DMS79 (cell line): ENCODE measurements at regions not wholly inside any gene's neighbourhood (a gene's known extent, or its start where the extent isn't known, plus 50 kb on each side); places are given as distances from the start of the nearest gene placed in this dataset.

Experiments used
- DNase-seq: peaks from one replicate; lab custom pipeline; 2025; lab: John Stamatoyannopoulos, UW

GRCh38 chr20:6831461-6831860 is 64.0 kb downstream of the BMP2 start:
- no peak for DNase-seq

GRCh38 chr20:6832811-6833210 is 65.3 kb downstream of the BMP2 start:
- DNase-seq: no peak

GRCh38 chr20:6835609-6836008 is 68.1 kb downstream of the BMP2 start:
- no peak for DNase-seq

- DNase-seq: no peak
These were observed 69.4 kb downstream of the BMP2 start for GRCh38 chr20:6836821-6837374.

GRCh38 chr20:6837730-6838129 is 70.2 kb downstream of the BMP2 start:
- DNase-seq: no peak

- DNase-seq: peak; percentile 70
These were observed 70.8 kb downstream of the BMP2 start for GRCh38 chr20:6838181-6838826.

GRCh38 chr20:6841128-6841527 is 73.6 kb downstream of the BMP2 start:
- DNase-seq: no peak

- DNase-seq: no peak
These were observed 77.7 kb downstream of the BMP2 start for GRCh38 chr20:6845141-6845540.

- DNase-seq: peak; percentile 6
These were observed 80.6 kb downstream of the BMP2 start for GRCh38 chr20:6848041-6848440.

GRCh38 chr20:6848992-6849391 is 81.5 kb downstream of the BMP2 start:
- DNase-seq: no peak

- no peak for DNase-seq
These were observed 83.7 kb downstream of the BMP2 start for GRCh38 chr20:6851136-6851535.

- DNase-seq: no peak
These were observed 85.0 kb downstream of the BMP2 start for GRCh38 chr20:6852478-6852877.

GRCh38 chr20:6855104-6855503 is 87.6 kb downstream of the BMP2 start:
- no peak for DNase-seq

- DNase-seq: no peak
These were observed 88.3 kb downstream of the BMP2 start for GRCh38 chr20:6855796-6856195.

- DNase-seq: no peak
These were observed 90.4 kb downstream of the BMP2 start for GRCh38 chr20:6857927-6858326.

- no peak for DNase-seq
These were observed 95.9 kb downstream of the BMP2 start for GRCh38 chr20:6863355-6863754.

GRCh38 chr20:6863798-6864201 is 96.3 kb downstream of the BMP2 start:
- DNase-seq: no peak

- no peak for DNase-seq
These were observed 97.3 kb downstream of the BMP2 start for GRCh38 chr20:6864740-6865139.

- no peak for DNase-seq
These were observed 99.3 kb downstream of the BMP2 start for GRCh38 chr20:6866741-6867140.

- DNase-seq: no peak
These were observed 101.4 kb downstream of the BMP2 start for GRCh38 chr20:6868861-6869260.

- no peak for DNase-seq
These were observed 103.1 kb downstream of the BMP2 start for GRCh38 chr20:6870559-6870958.

- no peak for DNase-seq
These were observed 110.1 kb downstream of the BMP2 start for GRCh38 chr20:6877633-6878032.

- no peak for DNase-seq
These were observed 115.2 kb downstream of the BMP2 start for GRCh38 chr20:6882561-6883291.

GRCh38 chr20:6884114-6884513 is 116.6 kb downstream of the BMP2 start:
- DNase-seq: no peak
